ENCODE measurements at regions not wholly inside any gene's neighbourhood (a gene's known extent, or its start where the extent isn't known, plus 50 kb on each side); places are given as distances from the start of the nearest gene placed in this dataset.

DNA sequence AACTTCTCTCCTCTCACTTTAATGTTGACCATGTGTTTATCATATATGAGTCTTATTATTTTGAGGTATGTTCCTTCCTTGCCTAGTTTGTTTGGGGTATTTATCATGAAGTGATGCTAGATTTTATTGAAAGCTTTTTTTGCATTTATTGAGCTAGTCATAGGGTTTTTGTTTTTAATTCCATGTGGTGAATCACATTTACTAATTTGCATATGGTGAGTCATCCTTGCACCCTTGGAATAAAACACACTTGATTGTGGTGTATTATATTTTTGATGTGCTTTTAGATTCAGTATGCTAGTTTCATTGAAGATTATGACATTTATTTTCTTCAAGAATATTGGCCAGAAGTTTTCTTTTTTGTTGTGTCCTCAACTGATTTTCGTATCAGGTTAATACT, 464.6 kb downstream of the PCDH18 start (continued):
- TF ChIP-seq ZBTB44 (tag by site-specific recombination; IDR thresholded peaks at IDR 0.05), result no peak
- no peak for TF ChIP-seq ZNF18 (tag by site-specific recombination; IDR thresholded peaks at IDR 0.05)
- TF ChIP-seq, protein P1, sequence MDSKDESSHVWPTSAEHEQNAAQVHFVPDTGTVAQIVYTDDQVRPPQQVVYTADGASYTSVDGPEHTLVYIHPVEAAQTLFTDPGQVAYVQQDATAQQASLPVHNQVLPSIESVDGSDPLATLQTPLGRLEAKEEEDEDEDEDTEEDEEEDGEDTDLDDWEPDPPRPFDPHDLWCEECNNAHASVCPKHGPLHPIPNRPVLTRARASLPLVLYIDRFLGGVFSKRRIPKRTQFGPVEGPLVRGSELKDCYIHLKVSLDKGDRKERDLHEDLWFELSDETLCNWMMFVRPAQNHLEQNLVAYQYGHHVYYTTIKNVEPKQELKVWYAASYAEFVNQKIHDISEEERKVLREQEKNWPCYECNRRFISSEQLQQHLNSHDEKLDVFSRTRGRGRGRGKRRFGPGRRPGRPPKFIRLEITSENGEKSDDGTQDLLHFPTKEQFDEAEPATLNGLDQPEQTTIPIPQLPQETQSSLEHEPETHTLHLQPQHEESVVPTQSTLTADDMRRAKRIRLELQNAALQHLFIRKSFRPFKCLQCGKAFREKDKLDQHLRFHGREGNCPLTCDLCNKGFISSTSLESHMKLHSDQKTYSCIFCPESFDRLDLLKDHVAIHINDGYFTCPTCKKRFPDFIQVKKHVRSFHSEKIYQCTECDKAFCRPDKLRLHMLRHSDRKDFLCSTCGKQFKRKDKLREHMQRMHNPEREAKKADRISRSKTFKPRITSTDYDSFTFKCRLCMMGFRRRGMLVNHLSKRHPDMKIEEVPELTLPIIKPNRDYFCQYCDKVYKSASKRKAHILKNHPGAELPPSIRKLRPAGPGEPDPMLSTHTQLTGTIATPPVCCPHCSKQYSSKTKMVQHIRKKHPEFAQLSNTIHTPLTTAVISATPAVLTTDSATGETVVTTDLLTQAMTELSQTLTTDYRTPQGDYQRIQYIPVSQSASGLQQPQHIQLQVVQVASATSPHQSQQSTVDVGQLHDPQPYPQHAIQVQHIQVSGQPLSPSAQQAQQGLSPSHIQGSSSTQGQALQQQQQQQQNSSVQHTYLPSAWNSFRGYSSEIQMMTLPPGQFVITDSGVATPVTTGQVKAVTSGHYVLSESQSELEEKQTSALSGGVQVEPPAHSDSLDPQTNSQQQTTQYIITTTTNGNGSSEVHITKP (tag by site-specific recombination; IDR thresholded peaks at IDR 0.05), result no peak
- TF ChIP-seq ZNF664 (tag by site-specific recombination; IDR thresholded peaks at IDR 0.05), result no peak

DNA sequence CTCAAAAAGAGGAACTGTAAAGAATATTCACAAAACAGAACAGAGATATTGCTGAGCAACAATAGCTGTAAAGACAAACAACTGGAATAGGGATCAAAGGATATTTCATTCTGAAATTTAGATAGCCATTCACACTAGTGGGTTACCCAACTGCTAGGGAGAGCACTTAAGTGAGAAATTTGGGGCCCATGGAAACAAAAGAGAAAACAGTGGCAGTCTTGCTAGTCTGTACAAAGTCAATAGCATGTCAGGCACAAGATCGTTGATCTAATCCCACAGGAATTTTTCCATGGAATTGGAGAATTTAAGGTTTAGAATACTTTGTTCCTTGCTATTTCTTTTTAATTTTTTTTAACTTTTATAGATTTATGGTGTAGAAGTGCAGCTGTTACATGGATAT, 467.0 kb downstream of the PCDH18 start:
- Histone ChIP-seq H3K36me3 (ENCODE audit: control insufficient read depth in 2 of 2, insufficient read depth in 1 of 2, low read length in 2 of 2) (no peaks in the 10 kb centered on the region), H3K4me1 (ENCODE audit: control insufficient read depth, insufficient read depth, low read length) (no peaks in the 10 kb centered on the region; the same call in 1 of the 2 replicates), H3K27ac (ENCODE audit: extremely low read depth, low read depth, low read length) (no peak overlapping the region), H3K4me3 (ENCODE audit: low read depth, low read length) (no peak overlapping the region), H3K9me3 (ENCODE audit: control insufficient read depth, insufficient read depth, low read depth, low read length) (no peaks in the 10 kb centered on the region)
- ChIA-PET POLR2A (no interaction called here), CTCF (no interaction called here)
- no peak for TF ChIP-seq ZNF155 (tag by site-specific recombination; IDR thresholded peaks at IDR 0.05)
- TF ChIP-seq ZNF621 (tag by site-specific recombination; IDR thresholded peaks at IDR 0.05), result no peak
- no peak for TF ChIP-seq ZSCAN30 (tag by site-specific recombination; IDR thresholded peaks at IDR 0.05)
- no peak for TF ChIP-seq KLF8 (tag by site-specific recombination; IDR thresholded peaks at IDR 0.05)
- TF ChIP-seq ZNF514 (tag by site-specific recombination; IDR thresholded peaks at IDR 0.05), result no peak
- TF ChIP-seq ZNF747 (tag by site-specific recombination; IDR thresholded peaks at IDR 0.05), result no peak
- no peak for TF ChIP-seq KLF9 (tag by site-specific recombination; IDR thresholded peaks at IDR 0.05; ENCODE audit: low read depth)
- TF ChIP-seq ZNF571 (tag by site-specific recombination; IDR thresholded peaks at IDR 0.05), result no peak
- TF ChIP-seq ZNF37A (tag by site-specific recombination; IDR thresholded peaks at IDR 0.05), result no peak
- TF ChIP-seq ZNF175 (tag by site-specific recombination; IDR thresholded peaks at IDR 0.05), result no peak
- TF ChIP-seq ZBTB8A (tag by site-specific recombination; IDR thresholded peaks at IDR 0.05), result no peak
- TF ChIP-seq BCL11B (tag by site-specific recombination; IDR thresholded peaks at IDR 0.05; ENCODE audit: low read depth), result no peak
- TF ChIP-seq ZBTB49 (tag by site-specific recombination; IDR thresholded peaks at IDR 0.05; ENCODE audit: low read depth), result no peak
- no peak for TF ChIP-seq KLF7 (tag by site-specific recombination; IDR thresholded peaks at IDR 0.05; ENCODE audit: borderline replicate concordance)
